GM12891 (cell line): ENCODE measurements at regions not wholly inside any gene's neighbourhood (a gene's known extent, or its start where the extent isn't known, plus 50 kb on each side); places are given as distances from the start of the nearest gene placed in this dataset.
"Not testable (repeated sequence)": the region's sequence is repeated elsewhere in the genome, so short reads cannot be mapped to it uniquely, and the experiment has no call there.

ENCODE experiments used
- POLR2A ChIP-seq: IDR thresholded peaks from 2 replicates; pipeline ENCODE4 v1.6.1; 2011; ENCODE audit warnings: low read depth, low read length, control low read depth
- POLR2AphosphoS5 ChIP-seq: IDR thresholded peaks from 2 replicates; pipeline ENCODE4 v1.6.1; 2011; ENCODE audit warnings: low read depth, low read length, control low read depth

DNA sequence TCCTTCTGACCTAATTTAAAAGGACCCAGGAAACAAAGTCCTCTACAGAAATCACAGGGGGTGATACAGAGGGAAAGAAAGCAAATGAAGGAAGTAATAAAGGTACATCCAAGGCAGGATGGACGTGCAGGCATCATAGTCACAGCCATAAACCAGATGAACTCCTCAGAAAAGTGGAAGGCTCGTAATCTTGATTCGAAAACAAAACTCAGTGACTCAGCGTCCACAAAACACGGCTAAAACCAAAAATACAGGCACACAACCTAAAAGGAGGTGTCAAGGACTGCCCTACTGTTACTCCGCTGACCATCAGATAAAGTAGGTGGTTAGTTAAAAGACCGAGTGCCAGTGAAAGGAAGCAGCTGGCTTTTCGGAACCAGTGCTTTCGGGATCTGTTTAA is 81.5 kb downstream of the TRIM69 start:
- TF ChIP-seq POLR2A, POLR2AphosphoS5: not testable (repeated sequence)
